Stimulated activated CD4-positive, alpha-beta T cell treated with anti-CD3 and anti-CD28 coated beads, TNF-alpha, amount 100 ng/mL, for 1 hour (primary cell): ENCODE measurements at regions not wholly inside any gene's neighbourhood (a gene's known extent, or its start where the extent isn't known, plus 50 kb on each side); places are given as distances from the start of the nearest gene placed in this dataset.
"Not testable (repeated sequence)": the region's sequence is repeated elsewhere in the genome, so short reads cannot be mapped to it uniquely, and the experiment has no call there.

ENCODE experiments used
- DNase-seq, 3 donors: peaks; one replicate each; pipeline ENCODE4 v3.0.0-alpha.2; 2020; ENCODE audit warnings: low read depth in 3 of 3, low spot score in 1 of 3

GRCh38 chr7:10724449-10724848, 249.2 kb upstream of the PHF14 start:
- DNase-seq, result no peak

- DNase-seq, result no peak
Measured at GRCh38 chr7:10727636-10728035, 246.0 kb upstream of the PHF14 start.

- DNase-seq, result no peak
Measured at GRCh38 chr7:10731253-10731773, 242.4 kb upstream of the PHF14 start.

- no peak for DNase-seq
Measured at GRCh38 chr7:10733747-10734146, 239.9 kb upstream of the PHF14 start.

- DNase-seq, result no peak
Measured at GRCh38 chr7:10734595-10734994, 239.1 kb upstream of the PHF14 start.

- no peak for DNase-seq
Measured at GRCh38 chr7:10739401-10739800, 234.3 kb upstream of the PHF14 start.

GRCh38 chr7:10740805-10741204, 232.9 kb upstream of the PHF14 start:
- DNase-seq, result no peak

GRCh38 chr7:10756981-10757380, 216.7 kb upstream of the PHF14 start:
- no peak for DNase-seq

- no peak for DNase-seq
Measured at GRCh38 chr7:10759120-10759519, 214.6 kb upstream of the PHF14 start.

GRCh38 chr7:10767771-10768170, 205.9 kb upstream of the PHF14 start:
- DNase-seq, result no peak

GRCh38 chr7:10770176-10770575, 203.5 kb upstream of the PHF14 start:
- no peak for DNase-seq

- no peak for DNase-seq
Measured at GRCh38 chr7:10773430-10773829, 200.2 kb upstream of the PHF14 start.

GRCh38 chr7:10779465-10780399, 193.9 kb upstream of the PHF14 start:
- DNase-seq, result no peak

- no peak for DNase-seq
Measured at GRCh38 chr7:10780400-10780747, 193.3 kb upstream of the PHF14 start.

- DNase-seq, result not testable (repeated sequence)
Measured at GRCh38 chr7:10786976-10787375, 186.7 kb upstream of the PHF14 start.

- DNase-seq, result no peak
Measured at GRCh38 chr7:10789170-10789569, 184.5 kb upstream of the PHF14 start.

- DNase-seq, result no peak
Measured at GRCh38 chr7:10790910-10791309, 182.8 kb upstream of the PHF14 start.

- no peak for DNase-seq
Measured at GRCh38 chr7:10793995-10794775, 179.5 kb upstream of the PHF14 start.

GRCh38 chr7:10797157-10797556, 176.5 kb upstream of the PHF14 start:
- no peak for DNase-seq

GRCh38 chr7:10798044-10798443, 175.6 kb upstream of the PHF14 start:
- DNase-seq, result no peak

GRCh38 chr7:10799475-10799874, 174.2 kb upstream of the PHF14 start:
- DNase-seq, result no peak

GRCh38 chr7:10802011-10802410, 171.7 kb upstream of the PHF14 start:
- no peak for DNase-seq
